22Rv1 (cell line): ENCODE measurements at regions not wholly inside any gene's neighbourhood (a gene's known extent, or its start where the extent isn't known, plus 50 kb on each side); places are given as distances from the start of the nearest gene placed in this dataset.

Experiments used
- H3K27ac ChIP-seq: fragments of 450-650 bp; 2 replicates; pipeline ENCODE4 v1.5.1; 2017
- CTCF ChIP-seq: fragments of 450-650 bp; IDR thresholded peaks from 2 replicates; pipeline ENCODE4 v1.5.1; 2017; ENCODE audit warnings: mild to moderate bottlenecking
- ZFX ChIP-seq: fragments of 450-650 bp; IDR thresholded peaks from 2 replicates; pipeline ENCODE4 v1.6.1; 2017; ENCODE audit warnings: antibody characterized with exemption, borderline replicate concordance

GRCh38 chr9:119652931-119653330 lies 283.7 kb upstream of the BRINP1 start:
- no peak overlapping the region for H3K27ac ChIP-seq
- TF ChIP-seq ZFX (no peak), CTCF (no peak)

DNA sequence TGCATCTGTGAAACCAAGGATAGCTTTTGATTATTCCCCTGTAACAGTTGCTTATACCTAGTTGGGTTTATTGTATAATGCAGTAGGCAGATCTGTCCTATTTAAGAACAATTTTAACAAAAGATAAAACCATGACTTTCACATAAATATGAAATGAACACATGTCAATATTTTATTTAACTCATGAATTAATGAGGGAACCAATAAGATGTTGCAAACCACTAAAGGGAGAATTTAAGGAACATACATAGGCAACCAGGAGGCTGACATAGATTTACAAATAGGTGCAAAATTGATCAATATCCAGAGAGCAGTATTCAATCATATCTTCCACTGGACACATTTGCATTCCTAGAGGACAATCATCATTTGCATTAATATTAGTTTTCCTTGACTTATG lies 280.0 kb upstream of the BRINP1 start:
- TF ChIP-seq ZFX, result no peak
- TF ChIP-seq CTCF, result no peak
- H3K27ac ChIP-seq, result no peak overlapping the region

DNA sequence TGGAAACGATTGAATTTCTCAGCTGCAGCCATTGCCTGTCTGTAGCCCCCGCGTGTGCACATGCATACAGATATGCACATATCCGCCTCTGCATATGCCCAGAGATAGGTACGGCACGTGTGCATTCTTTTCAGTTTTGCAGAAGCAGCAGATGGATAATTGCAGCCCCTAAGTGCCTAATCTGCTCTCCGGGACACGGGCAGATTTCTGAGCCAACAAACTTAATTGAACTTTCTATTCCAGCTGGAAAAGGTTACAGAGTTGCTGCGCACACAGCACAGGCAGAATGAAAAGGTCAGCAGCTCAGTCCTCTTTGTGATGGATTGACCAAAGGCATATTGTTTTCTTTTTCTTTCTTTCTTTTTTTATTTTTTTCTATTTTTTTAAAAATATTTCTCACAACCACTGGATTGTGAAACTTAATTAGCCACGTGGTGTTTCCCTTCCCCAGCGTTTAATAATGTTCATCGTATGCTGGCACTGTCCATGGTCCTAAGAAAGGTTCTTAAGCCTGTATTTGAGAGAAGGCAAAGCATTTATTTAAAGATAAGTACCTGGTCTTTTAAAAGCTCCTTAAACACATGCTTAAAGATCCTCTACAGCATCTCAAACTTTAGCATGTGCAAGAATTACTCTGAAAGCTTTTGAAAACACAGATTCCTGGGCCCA lies 270.2 kb upstream of the BRINP1 start:
- H3K27ac ChIP-seq, result no peak overlapping the region
- TF ChIP-seq ZFX (no peak), CTCF (no peak)

- TF ChIP-seq ZFX (no peak), CTCF (no peak)
- H3K27ac ChIP-seq, result no peak overlapping the region
These were observed 264.8 kb upstream of the BRINP1 start for GRCh38 chr9:119634006-119634405.

DNA sequence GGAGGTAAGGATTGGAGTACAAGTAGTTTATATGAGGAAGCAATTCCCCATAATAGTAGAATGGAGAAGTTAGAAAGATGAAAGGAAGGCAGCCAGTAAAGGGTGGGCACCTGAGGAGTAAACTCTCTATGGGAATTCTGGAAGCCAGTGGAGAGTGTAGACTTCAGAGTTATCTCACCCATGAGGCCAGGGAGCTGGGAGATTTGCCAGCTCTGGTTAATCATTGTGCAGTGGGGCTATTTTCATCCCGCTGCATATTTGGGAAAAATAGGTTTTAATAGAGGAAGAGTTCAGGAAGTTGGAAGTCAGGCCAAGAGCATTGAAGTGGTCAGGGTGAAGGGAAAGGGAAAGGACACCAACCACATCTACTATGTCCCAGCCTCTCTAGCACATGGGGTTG lies 242.3 kb upstream of the BRINP1 start:
- TF ChIP-seq CTCF (no peak), ZFX (no peak)
- no peak overlapping the region for H3K27ac ChIP-seq

DNA sequence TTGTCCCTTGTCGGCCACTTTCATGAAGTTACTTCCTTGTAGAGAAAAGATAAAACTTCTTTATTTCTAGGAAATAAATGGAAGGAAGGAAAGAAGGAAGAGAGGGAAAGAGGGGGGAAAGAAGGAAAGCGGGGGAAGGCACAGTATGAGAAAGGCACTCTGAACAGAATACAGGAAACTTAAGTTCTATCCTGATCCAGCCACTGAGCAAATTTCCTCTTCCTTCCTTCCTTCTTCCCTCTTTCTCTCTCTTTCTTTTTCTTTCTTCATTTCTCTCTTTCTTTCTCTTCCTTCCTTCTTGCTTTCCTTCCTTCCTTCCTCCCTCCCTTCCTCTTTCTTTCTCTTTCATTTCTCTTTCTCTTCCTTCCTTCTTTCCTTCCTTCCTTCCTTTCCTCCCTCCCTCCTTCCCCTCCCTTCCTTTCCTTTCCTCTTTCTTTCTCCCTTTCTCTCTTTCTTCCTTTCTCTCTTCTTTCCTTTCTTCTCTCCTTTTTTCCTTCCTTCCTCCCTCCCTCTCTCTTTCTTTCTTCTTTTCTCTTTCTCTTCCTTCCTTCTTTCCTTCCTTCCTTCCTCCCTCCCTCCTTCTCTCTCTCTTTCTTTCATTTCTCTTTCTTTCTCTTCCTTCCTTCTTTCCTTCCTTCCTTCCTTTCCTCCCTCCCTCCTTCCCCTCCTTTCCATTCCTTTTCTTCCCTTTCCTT lies 240.2 kb upstream of the BRINP1 start:
- TF ChIP-seq ZFX, result no peak
- H3K27ac ChIP-seq, result no peak overlapping the region

DNA sequence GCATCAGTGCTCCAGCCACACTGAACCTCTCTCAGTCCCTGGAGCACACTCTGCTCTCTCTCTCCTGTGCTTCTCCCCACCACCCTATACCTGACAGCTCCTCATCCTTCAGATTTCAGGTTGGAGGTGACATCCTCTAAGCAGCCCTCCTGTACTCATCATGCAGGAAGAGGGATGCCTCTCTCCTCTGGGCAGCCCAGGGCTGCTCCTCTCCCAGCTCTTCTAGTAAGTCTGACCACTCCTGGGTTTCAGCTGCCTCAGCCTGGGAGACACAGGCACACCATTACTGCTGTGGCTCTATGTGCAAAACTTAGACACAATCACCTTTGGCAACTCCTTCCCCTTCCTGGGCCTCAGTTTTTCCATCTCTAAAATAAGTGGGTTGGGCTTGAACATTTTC lies 232.4 kb upstream of the BRINP1 start:
- H3K27ac ChIP-seq, result no peak overlapping the region
- TF ChIP-seq ZFX, result no peak
- no peak for TF ChIP-seq CTCF
